GM18873 (cell line): ENCODE measurements at regions not wholly inside any gene's neighbourhood (a gene's known extent, or its start where the extent isn't known, plus 50 kb on each side); places are given as distances from the start of the nearest gene placed in this dataset.
"Not testable (repeated sequence)": the region's sequence is repeated elsewhere in the genome, so short reads cannot be mapped to it uniquely, and the experiment has no call there.

ENCODE experiments used
- ATAC-seq: cut with Tn5 transposase; IDR thresholded peaks from one replicate; pipeline ENCODE4 v1.9.1; 2021; ENCODE audit warnings: mild to moderate bottlenecking, moderate library complexity, moderate number of reproducible peaks; ENCODE audit not compliant: unreplicated experiment, low FRiP score

DNA sequence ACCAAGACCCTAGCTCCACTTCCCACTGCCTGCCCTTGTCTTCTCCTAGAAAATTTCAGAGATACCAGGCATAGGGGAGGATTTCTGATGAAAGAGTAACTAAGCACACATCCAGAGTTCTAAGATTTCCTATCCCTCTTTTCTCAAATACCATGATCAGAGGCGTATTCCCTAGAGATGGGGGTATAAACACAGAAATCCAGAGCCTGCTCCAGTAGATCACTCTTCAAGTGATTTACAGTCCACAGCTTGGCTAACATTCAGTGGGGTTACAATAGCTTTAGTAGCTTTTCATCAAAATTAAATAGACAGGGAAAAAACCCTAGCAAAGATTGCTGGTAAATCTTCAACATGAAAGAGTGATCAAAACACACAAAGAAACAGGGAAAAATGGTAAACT is 800.7 kb upstream of the GRM7 start:
- no peak for ATAC-seq

DNA sequence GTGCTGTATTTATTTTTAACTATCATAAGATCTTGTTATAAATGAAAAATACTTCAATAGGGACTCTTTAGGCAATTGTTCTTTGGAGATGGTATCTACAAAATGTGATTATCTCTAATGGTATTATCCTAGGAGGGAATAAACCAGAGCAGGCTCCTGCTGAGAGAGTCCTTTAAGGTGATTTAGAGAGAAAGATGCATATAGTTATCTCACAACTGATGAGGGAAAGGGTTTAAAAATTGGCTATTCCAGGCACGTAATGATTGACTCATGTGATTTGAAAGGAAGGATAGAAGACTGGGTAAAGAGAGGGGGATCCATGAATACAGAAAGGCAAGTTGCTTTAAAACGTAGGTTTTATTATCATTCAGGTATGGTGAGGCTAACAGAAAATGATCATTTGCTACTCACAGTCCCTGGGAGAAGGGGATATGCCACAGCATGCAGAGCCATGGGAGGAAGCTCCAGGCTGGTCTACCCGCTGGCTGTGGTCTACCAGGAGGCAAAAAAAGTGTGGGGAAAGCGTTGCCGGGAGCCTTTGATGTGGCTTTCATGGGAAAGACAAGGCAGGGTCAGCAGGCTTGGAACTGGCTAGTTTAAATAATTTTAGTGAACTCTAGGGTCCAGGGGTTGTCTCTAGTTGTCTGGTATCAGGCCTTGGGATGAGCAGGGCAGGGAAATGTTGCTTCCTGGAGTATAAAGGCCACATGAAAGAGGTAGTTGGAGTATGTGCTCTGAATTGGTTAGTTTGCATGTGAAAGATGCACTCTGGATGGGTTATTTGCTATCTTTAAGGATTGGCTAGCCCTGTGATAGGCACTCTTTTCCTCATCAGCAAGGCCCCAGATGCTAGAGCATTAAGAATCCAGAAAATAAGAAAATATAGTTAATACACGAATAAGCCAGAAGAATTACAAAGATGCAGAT is 798.4 kb upstream of the GRM7 start:
- ATAC-seq: no peak

- ATAC-seq: no peak
Measured at GRCh38 chr3:6066397-6066796, 794.5 kb upstream of the GRM7 start.

GRCh38 chr3:6066868-6067578 is 793.9 kb upstream of the GRM7 start:
- ATAC-seq: not testable (repeated sequence)

GRCh38 chr3:6074952-6075351 is 786.0 kb upstream of the GRM7 start:
- ATAC-seq: no peak

DNA sequence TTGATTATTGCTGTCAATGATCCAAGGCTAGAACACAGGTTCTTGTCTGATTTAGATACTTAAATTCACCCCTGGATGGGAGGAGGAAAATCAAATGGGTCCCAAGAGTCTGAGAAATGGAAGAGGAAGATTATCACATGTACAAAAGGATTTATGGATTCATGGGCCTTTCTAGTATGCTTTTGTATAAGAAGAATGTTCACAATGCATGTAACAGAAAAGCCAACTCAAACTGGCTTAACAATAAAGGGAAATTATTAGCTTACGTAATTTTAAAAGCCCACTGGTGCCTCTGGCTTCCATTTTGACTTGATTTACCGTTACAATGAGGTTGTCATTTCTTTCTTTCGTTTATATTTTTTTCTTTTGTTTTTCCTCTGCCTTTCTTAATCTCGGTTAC is 782.5 kb upstream of the GRM7 start:
- no peak for ATAC-seq

GRCh38 chr3:6079011-6079410 is 781.9 kb upstream of the GRM7 start:
- no peak for ATAC-seq

DNA sequence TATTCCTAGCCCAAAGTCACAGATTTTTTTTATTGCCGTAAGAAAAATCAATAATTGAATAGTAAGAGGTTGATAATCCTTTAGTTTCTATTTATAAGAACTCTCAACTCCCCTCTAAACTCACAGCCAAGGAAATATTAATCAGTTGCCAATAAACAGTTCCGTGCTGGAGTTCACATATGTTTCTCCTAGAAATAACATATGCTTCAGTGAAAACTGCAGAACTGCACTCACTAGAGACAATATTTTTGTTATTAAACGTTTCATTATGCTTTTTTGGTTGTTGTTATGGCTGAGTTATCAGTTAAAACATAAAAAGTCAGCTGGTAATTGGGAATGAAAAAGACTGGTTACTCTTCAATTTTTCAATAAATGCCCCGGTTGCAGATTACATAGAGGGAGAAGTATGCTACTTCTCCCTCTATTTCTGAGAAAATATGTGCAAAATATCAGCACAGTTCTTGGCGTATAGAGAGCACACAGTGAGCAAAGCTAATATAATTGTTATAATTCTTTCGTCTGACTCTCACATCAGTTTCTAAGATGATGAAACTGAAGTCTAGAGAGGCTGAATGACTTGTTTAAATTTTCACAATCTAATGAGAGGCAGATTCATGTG is 781.2 kb upstream of the GRM7 start:
- no peak for ATAC-seq

- ATAC-seq: no peak
Measured at GRCh38 chr3:6088433-6088832, 772.5 kb upstream of the GRM7 start.

- ATAC-seq: no peak
Measured at GRCh38 chr3:6089780-6090179, 771.1 kb upstream of the GRM7 start.

DNA sequence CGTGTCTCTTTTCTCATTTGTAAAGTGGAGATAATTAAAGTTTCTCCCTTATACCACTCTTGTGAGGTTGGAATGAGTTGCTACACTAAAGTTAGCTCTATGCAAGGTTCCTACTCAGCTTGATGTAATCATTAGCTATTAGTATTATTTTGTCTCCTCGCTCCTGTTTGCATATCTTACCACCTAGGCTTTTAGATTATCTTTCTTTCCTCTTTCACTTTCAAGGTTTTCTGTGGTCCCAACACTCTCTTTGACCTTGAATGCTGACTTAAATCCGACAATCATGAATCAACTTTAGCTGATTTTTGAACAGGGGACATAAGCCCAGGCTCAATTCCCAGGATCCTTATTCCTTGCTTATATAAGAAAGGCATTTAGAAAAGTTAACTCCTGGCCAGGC is 769.7 kb upstream of the GRM7 start:
- no peak for ATAC-seq

GRCh38 chr3:6095006-6095405 is 765.9 kb upstream of the GRM7 start:
- ATAC-seq: no peak

GRCh38 chr3:6097021-6097420 is 763.9 kb upstream of the GRM7 start:
- ATAC-seq: no peak

GRCh38 chr3:6097556-6097955 is 763.4 kb upstream of the GRM7 start:
- ATAC-seq: no peak

GRCh38 chr3:6098516-6099157 is 762.3 kb upstream of the GRM7 start:
- ATAC-seq: no peak

DNA sequence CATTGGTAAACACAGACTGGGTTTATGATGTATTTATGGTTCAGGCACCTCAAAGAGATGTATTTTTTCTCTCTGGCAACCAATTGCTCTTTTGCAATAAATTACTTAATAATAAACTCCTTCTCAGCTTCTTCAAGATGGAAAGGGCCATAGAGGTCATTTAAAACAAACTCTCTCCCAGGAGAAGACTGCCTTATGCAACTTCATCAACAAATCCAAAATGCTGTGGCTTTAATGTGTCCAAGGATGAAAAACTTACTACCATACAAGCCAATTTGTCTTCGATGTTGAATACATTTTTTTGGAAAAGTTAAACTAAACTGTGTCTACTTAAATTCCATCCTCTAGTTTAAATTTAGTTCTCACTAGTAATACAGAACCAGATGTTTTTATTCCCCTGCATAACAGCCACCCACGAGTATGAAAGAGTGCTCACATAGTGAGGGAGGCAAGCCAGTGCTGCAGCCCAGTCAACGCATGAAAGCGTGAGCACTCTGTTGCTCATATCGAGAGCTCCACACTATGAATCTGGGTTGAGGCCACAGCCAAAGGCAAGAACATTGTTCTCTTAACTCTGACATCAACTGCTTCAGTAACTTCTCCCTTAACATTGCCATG is 761.3 kb upstream of the GRM7 start:
- no peak for ATAC-seq

GRCh38 chr3:6105187-6105586 is 755.7 kb upstream of the GRM7 start:
- ATAC-seq: no peak

DNA sequence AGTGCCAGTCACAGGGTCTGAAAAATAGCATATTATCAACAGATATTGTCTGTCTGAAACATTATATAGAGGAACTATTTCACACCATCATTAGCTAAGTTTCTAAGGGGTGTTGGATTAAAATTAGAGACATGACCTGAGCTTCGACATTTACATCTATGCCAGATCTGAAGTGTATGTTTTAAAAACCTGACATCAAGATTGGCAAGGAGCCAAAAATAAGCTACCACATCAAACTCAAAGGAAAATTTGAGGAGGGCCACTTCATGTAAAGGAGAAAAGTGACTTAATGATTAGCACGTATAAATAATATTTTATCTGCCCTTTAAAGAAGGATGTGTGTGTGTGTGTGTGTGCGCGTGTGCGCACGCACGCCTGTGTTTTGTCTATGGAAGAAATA is 752.0 kb upstream of the GRM7 start:
- no peak for ATAC-seq

DNA sequence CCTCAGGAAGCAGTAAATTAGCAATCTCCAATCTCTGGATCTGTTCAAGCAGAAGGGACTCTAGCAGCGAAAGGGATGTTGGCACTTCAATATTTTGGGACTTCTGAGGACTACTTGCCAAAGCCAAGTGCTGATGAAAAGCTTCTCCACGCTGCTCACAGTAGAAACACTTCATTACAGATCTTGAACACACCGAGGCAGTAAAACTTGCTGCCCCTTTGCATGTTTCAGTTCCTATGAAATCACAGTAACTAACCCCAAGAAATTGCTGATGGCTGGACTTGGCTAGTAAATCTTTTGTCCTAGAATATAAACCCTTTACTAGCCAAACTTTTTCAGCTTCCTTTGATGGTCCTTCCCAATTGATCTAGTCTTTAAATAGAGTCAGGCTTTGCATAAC is 750.5 kb upstream of the GRM7 start:
- ATAC-seq: no peak

DNA sequence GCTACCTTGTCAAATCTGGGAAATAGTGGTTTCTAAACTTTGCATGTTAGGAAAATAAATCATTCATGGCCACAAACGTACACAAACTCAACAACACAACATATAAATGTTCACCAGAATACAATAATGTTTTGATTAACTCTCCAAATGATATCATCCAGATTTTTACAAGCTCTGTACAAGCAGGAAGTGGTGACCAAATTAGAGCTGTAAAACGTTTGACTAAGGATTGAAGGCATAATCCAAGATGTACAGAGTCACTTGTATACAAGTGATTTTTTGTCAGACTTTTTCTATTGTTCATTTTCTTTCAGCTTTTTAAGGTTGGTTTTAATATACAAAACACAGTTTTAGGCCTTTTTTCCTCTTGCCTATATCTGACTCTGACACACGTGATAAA is 748.4 kb upstream of the GRM7 start:
- no peak for ATAC-seq

DNA sequence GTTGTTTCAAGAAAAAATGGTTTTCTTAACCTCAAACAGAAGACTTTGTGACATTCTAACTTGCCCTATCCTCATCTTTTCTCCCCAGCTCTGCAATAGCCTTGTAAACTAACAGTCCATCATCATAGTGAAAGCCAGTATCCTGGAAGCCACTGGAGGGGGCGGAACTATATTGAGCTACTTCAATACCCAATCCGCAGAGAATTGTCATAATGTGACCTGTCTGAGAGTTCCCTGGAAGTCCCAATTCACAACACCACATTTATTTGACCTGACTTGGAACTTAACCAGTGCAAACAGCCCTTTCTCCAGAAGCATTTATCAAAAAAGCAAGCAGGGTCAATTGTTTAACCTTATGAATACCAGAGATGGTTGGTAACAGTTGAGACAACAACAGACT is 747.6 kb upstream of the GRM7 start:
- no peak for ATAC-seq
